ENCODE measurements at regions not wholly inside any gene's neighbourhood (a gene's known extent, or its start where the extent isn't known, plus 50 kb on each side); places are given as distances from the start of the nearest gene placed in this dataset.

DNA sequence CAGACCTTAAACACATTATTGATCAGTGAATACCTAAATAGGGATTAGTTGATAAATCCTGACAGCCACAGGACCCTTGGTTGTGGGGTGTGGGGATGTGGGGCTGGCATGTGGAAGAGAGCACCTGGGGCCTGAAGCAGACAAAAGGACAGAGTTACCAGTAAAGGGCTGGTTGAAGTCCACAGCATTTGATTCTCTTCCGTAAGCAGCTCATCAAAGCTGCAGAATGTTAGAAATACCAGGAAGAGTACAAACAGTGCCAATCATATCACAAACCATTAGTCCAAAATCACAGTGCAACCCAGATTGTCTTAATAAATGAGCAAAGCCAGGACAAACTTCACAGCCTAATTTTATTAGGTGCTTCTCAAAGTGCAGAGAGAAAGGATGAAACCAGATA, 92.5 kb upstream of the KL start:
- Histone ChIP-seq H3K4me1 (ENCODE audit: control insufficient read depth, extremely low read depth, insufficient read depth, low read length) (no peaks in the 10 kb centered on the region), H2AFZ (ENCODE audit: low read length) (no peak overlapping the region), H3K4me2 (ENCODE audit: extremely low read depth, insufficient read depth, low read length) (no peak overlapping the region), H3K9me3 (ENCODE audit: control insufficient read depth, insufficient read depth, low read depth, low read length) (no peaks in the 10 kb centered on the region), H3K79me2 (ENCODE audit: control insufficient read depth, insufficient read depth, low read length) (no peaks in the 10 kb centered on the region), H3K36me3 (ENCODE audit: control insufficient read depth, insufficient read depth, low read length) (no peaks in the 10 kb centered on the region), H3K27me3 (ENCODE audit: control insufficient read depth, insufficient read depth, low read length) (no peaks in the 10 kb centered on the region), H4K20me1 (ENCODE audit: control insufficient read depth, extremely low read depth, insufficient read depth, low read length) (no peaks in the 10 kb centered on the region), H3K4me3 (replicated peaks in 1 of 4; ENCODE audit: control extremely low read depth in 1 of 4, insufficient read depth in 1 of 4, low read depth in 3 of 4, low read length in 4 of 4) (no peak overlapping the region), H3K9ac (ENCODE audit: insufficient read depth, low read length) (no peak overlapping the region), H3K27ac (ENCODE audit: insufficient read depth, low read length) (no peak overlapping the region)
- no peak for DNase-seq (ENCODE audit: low read depth in 2 of 2)
- TF ChIP-seq, protein P1, sequence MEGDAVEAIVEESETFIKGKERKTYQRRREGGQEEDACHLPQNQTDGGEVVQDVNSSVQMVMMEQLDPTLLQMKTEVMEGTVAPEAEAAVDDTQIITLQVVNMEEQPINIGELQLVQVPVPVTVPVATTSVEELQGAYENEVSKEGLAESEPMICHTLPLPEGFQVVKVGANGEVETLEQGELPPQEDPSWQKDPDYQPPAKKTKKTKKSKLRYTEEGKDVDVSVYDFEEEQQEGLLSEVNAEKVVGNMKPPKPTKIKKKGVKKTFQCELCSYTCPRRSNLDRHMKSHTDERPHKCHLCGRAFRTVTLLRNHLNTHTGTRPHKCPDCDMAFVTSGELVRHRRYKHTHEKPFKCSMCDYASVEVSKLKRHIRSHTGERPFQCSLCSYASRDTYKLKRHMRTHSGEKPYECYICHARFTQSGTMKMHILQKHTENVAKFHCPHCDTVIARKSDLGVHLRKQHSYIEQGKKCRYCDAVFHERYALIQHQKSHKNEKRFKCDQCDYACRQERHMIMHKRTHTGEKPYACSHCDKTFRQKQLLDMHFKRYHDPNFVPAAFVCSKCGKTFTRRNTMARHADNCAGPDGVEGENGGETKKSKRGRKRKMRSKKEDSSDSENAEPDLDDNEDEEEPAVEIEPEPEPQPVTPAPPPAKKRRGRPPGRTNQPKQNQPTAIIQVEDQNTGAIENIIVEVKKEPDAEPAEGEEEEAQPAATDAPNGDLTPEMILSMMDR (conservative IDR thresholded peaks at IDR 0.05 in 1 of 2, IDR thresholded peaks at IDR 0.05 in 1 of 2; ENCODE audit: low read depth in 1 of 2, low read length in 2 of 2) = no peak
- TF ChIP-seq EZH2 (IDR thresholded peaks at IDR 0.05; ENCODE audit: low read length, missing control alignments) = no peak

DNA sequence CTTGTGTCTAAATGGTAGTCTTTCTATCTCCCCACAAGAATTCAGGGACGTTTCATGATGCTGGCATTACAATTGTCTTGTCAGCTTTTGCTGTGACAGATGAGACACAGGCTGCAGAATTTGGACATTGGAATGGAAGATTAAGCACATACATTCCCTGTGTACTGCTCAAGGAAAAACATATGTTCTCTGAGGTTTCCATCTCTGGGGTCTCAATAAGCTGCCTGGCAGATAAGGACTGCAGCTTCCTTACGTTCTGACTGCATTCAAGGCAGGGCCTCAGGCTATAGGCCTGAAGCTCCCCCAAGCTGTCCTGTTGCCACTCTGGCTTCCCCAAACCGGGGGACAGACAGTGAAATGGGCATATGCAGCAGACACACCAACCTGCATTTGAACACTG, 91.3 kb upstream of the KL start:
- no peak overlapping the region for H2AFZ ChIP-seq (ENCODE audit: low read length)
- no peaks in the 10 kb centered on the region for H3K79me2 ChIP-seq (ENCODE audit: control insufficient read depth, insufficient read depth, low read length)
- H3K36me3 ChIP-seq (ENCODE audit: control insufficient read depth, insufficient read depth, low read length) = no peaks in the 10 kb centered on the region
- H3K4me3 ChIP-seq (replicated peaks in 1 of 4; ENCODE audit: control extremely low read depth in 1 of 4, insufficient read depth in 1 of 4, low read depth in 3 of 4, low read length in 4 of 4) = no peak overlapping the region
- H3K4me1 ChIP-seq (ENCODE audit: control insufficient read depth, extremely low read depth, insufficient read depth, low read length) = no peaks in the 10 kb centered on the region
- H4K20me1 ChIP-seq (ENCODE audit: control insufficient read depth, extremely low read depth, insufficient read depth, low read length) = no peaks in the 10 kb centered on the region
- no peak overlapping the region for H3K27ac ChIP-seq (ENCODE audit: insufficient read depth, low read length)
- no peak for DNase-seq (ENCODE audit: low read depth in 2 of 2)
- no peak for TF ChIP-seq EZH2 (IDR thresholded peaks at IDR 0.05; ENCODE audit: low read length, missing control alignments)
- TF ChIP-seq, protein P1 (conservative IDR thresholded peaks at IDR 0.05 in 1 of 2, IDR thresholded peaks at IDR 0.05 in 1 of 2; ENCODE audit: low read depth in 1 of 2, low read length in 2 of 2) = no peak
- no peak overlapping the region for H3K9ac ChIP-seq (ENCODE audit: insufficient read depth, low read length)
- H3K4me2 ChIP-seq (ENCODE audit: extremely low read depth, insufficient read depth, low read length) = no peak overlapping the region
- H3K27me3 ChIP-seq (ENCODE audit: control insufficient read depth, insufficient read depth, low read length) = no peaks in the 10 kb centered on the region
- no peaks in the 10 kb centered on the region for H3K9me3 ChIP-seq (ENCODE audit: control insufficient read depth, insufficient read depth, low read depth, low read length)

DNA sequence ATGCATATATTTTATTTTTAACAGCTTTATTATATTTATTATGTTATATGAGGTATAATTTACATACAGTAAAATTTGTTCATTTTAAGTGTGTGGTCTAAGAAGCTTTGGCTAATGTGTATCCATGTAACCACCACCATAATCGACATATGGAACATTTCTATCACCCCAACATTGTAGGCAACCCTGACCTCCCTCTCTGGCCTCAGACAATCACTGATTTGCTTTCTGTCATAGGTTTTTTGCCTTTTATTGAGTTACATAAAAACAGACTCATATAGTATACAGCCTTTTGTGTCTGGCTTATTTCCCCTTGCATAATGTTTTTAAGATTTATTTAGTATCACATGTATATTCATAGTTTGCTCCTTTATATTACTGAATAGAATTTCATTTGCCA, 90.7 kb upstream of the KL start:
- no peaks in the 10 kb centered on the region for H3K79me2 ChIP-seq (ENCODE audit: control insufficient read depth, insufficient read depth, low read length)
- H3K9ac ChIP-seq (ENCODE audit: insufficient read depth, low read length) = no peak overlapping the region
- no peak overlapping the region for H2AFZ ChIP-seq (ENCODE audit: low read length)
- H3K9me3 ChIP-seq (ENCODE audit: control insufficient read depth, insufficient read depth, low read depth, low read length) = no peaks in the 10 kb centered on the region
- TF ChIP-seq, protein P1 (conservative IDR thresholded peaks at IDR 0.05 in 1 of 2, IDR thresholded peaks at IDR 0.05 in 1 of 2; ENCODE audit: low read depth in 1 of 2, low read length in 2 of 2) = no peak
- TF ChIP-seq EZH2 (IDR thresholded peaks at IDR 0.05; ENCODE audit: low read length, missing control alignments) = no peak
- H3K27ac ChIP-seq (ENCODE audit: insufficient read depth, low read length) = no peak overlapping the region
- H3K4me1 ChIP-seq (ENCODE audit: control insufficient read depth, extremely low read depth, insufficient read depth, low read length) = no peaks in the 10 kb centered on the region
- H3K36me3 ChIP-seq (ENCODE audit: control insufficient read depth, insufficient read depth, low read length) = no peaks in the 10 kb centered on the region
- H3K4me2 ChIP-seq (ENCODE audit: extremely low read depth, insufficient read depth, low read length) = no peak overlapping the region
- H3K4me3 ChIP-seq (replicated peaks in 1 of 4; ENCODE audit: control extremely low read depth in 1 of 4, insufficient read depth in 1 of 4, low read depth in 3 of 4, low read length in 4 of 4) = no peak overlapping the region
- H4K20me1 ChIP-seq (ENCODE audit: control insufficient read depth, extremely low read depth, insufficient read depth, low read length) = no peaks in the 10 kb centered on the region
- DNase-seq (ENCODE audit: low read depth in 2 of 2) = no peak
- H3K27me3 ChIP-seq (ENCODE audit: control insufficient read depth, insufficient read depth, low read length) = no peaks in the 10 kb centered on the region
